ENCODE measurements at regions not wholly inside any gene's neighbourhood (a gene's known extent, or its start where the extent isn't known, plus 50 kb on each side); places are given as distances from the start of the nearest gene placed in this dataset.

GRCh38 chr5:84478603-84479002, 93.9 kb upstream of the EDIL3 start:
- H3K27ac ChIP-seq: no peak overlapping the region
- no peak for DNase-seq
- no peaks in the 10 kb centered on the region for H3K9me3 ChIP-seq
- no peak overlapping the region for H3K4me3 ChIP-seq (replicated peaks in 1 of 3)
- H3K27me3 ChIP-seq: no peaks in the 10 kb centered on the region
- WGBS, 2 donors: 92 to 94% methylated on average over 1 of the region's 1 CpG
- no peaks in the 10 kb centered on the region for H3K36me3 ChIP-seq
- H3K4me1 ChIP-seq: no peaks in the 10 kb centered on the region
- intact Hi-C loops (cut with DNase I): no loop called here
- TF ChIP-seq POLR2A (IDR thresholded peaks at IDR 0.05) (no peak), CTCF (IDR thresholded peaks at IDR 0.05) (no peak)

DNA sequence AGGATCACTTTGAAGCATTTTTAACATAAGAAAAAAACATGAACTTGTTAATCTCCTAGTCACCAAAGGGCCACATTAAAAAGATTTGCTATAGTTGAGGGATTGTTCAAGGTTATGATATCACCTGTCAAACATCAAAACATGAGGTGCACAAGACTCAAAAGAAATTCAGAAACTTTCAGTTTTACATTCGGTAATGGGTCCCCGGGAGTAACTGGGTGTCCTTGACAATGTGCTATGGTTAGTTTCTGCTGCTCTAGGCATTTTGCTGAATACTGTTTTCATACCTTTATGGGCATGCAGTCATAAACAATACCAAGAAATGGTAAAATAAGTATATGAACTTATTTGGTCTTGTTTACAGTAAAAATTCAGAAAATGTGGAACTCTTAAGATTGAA, 92.8 kb upstream of the EDIL3 start:
- Histone ChIP-seq H3K36me3 (no peaks in the 10 kb centered on the region), H3K4me3 (replicated peaks in 1 of 3) (no peak overlapping the region), H3K27me3 (no peaks in the 10 kb centered on the region), H3K4me1 (no peaks in the 10 kb centered on the region), H3K9me3 (no peaks in the 10 kb centered on the region), H3K27ac (no peak overlapping the region)
- 91 to 93% methylated on average over 2 of the region's 2 CpGs for WGBS, 2 donors
- intact Hi-C loops (cut with DNase I): no loop called here
- DNase-seq: no peak
- TF ChIP-seq POLR2A (IDR thresholded peaks at IDR 0.05) (no peak), CTCF (IDR thresholded peaks at IDR 0.05) (no peak)

- Histone ChIP-seq H3K4me1 (no peaks in the 10 kb centered on the region), H3K27me3 (no peaks in the 10 kb centered on the region), H3K4me3 (replicated peaks in 1 of 3) (no peak overlapping the region), H3K9me3 (no peaks in the 10 kb centered on the region), H3K27ac (no peak overlapping the region), H3K36me3 (no peaks in the 10 kb centered on the region)
- intact Hi-C loops (cut with DNase I): no loop called here
- DNase-seq: no peak
- WGBS, 2 donors: 90 to 96% methylated on average over 4 of the region's 4 CpGs
- TF ChIP-seq POLR2A (IDR thresholded peaks at IDR 0.05): no peak
- no peak for TF ChIP-seq CTCF (IDR thresholded peaks at IDR 0.05)
These were observed 89.4 kb upstream of the EDIL3 start for GRCh38 chr5:84474126-84474525.

GRCh38 chr5:84453405-84453804, 68.7 kb upstream of the EDIL3 start:
- no peak for TF ChIP-seq CTCF (IDR thresholded peaks at IDR 0.05)
- TF ChIP-seq POLR2A (IDR thresholded peaks at IDR 0.05): no peak
- H3K4me1 ChIP-seq: no peaks in the 10 kb centered on the region
- DNase-seq: no peak
- intact Hi-C loops (cut with DNase I): no loop called here
- H3K27ac ChIP-seq: no peak overlapping the region
- H3K4me3 ChIP-seq (replicated peaks in 1 of 3): no peak overlapping the region
- H3K9me3 ChIP-seq: no peaks in the 10 kb centered on the region
- H3K27me3 ChIP-seq: no peaks in the 10 kb centered on the region
- no peaks in the 10 kb centered on the region for H3K36me3 ChIP-seq

DNA sequence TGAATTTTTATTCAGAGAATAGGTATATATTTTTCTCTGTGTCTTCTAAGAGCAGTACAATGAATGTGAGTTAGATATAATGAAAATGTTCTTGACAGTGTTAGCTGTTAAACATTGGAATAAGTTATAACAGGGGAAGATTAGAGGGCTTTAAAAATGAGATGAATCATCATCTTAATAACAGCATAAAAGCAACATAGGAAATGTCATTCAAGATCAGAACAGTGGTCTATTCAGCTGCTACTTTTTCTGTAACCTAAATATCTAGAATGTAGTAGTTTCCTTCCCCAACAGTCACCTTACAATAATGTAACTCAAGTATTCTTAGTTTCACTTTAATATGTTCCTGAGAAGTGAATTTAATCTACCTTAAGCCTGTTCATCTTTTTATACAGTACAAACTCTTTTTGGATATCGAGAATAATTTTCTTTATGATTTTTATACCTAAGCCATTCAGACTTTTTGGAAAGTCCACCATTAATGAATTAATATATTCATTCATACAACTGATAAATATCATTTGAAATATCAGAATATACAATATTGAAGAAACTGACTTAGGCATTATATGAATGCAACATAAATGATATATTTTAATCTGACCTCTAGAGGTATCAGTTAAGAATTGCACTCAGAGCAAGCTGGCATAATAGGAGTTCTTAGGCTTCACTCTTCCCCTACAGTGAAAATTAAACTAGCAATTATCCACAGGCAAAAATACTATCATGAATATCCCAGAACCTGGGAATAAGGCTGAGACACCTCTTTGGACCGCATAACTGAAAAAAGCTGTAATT, 66.1 kb upstream of the EDIL3 start:
- TF ChIP-seq CTCF (IDR thresholded peaks at IDR 0.05) (peak in 2 of 6 experiments; percentile 14 to 21), POLR2A (IDR thresholded peaks at IDR 0.05) (no peak)
- Histone ChIP-seq H3K9me3 (no peaks in the 10 kb centered on the region), H3K27me3 (no peaks in the 10 kb centered on the region), H3K4me1 (no peaks in the 10 kb centered on the region), H3K4me3 (replicated peaks in 1 of 3) (no peak overlapping the region), H3K27ac (no peak overlapping the region), H3K36me3 (no peaks in the 10 kb centered on the region)
- WGBS, 2 donors: 94 to 99% methylated on average over 2 of the region's 2 CpGs
- no peak for DNase-seq
- intact Hi-C loops (cut with DNase I): no loop called here
